ENCODE measurements at regions not wholly inside any gene's neighbourhood (a gene's known extent, or its start where the extent isn't known, plus 50 kb on each side); places are given as distances from the start of the nearest gene placed in this dataset.

GRCh38 chr5:166602271-166602670 lies 1689.2 kb upstream of the WWC1 start:
- no peak for TF ChIP-seq CTCF (IDR thresholded peaks at IDR 0.05 in 4 of 5, conservative IDR thresholded peaks at IDR 0.05 in 1 of 5)
- no peak for TF ChIP-seq POLR2A (IDR thresholded peaks at IDR 0.05)

Data from gastrocnemius medialis (tissue), 4 donors.